Peyer's patch (tissue), 4 donors: ENCODE measurements at regions not wholly inside any gene's neighbourhood (a gene's known extent, or its start where the extent isn't known, plus 50 kb on each side); places are given as distances from the start of the nearest gene placed in this dataset.

ENCODE experiments used
- CTCF ChIP-seq, 6 experiments: fragments of 450-650 bp in 4 of 6; fragments of 200-600 bp in 2 of 6; sonication (generic) in 1 of 6; IDR thresholded peaks; one replicate each; pipeline ENCODE4 v1.5.1; 2017 to 2019; ENCODE audit warnings: antibody characterized with exemption in 6 of 6, mild to moderate bottlenecking in 3 of 6, moderate library complexity in 1 of 6
- POLR2A ChIP-seq, 2 donors: fragments of 450-650 bp; IDR thresholded peaks; one replicate each; pipeline ENCODE4 v1.5.1; 2017; ENCODE audit warnings: antibody characterized with exemption in 2 of 2, mild to moderate bottlenecking in 2 of 2, moderate library complexity in 2 of 2

GRCh38 chr5:34530637-34531036, 125.5 kb upstream of the RAI14 start:
- TF ChIP-seq CTCF (IDR thresholded peaks at IDR 0.05): no peak
- TF ChIP-seq POLR2A (IDR thresholded peaks at IDR 0.05): no peak
